ENCODE measurements at regions not wholly inside any gene's neighbourhood (a gene's known extent, or its start where the extent isn't known, plus 50 kb on each side); places are given as distances from the start of the nearest gene placed in this dataset.

DNA sequence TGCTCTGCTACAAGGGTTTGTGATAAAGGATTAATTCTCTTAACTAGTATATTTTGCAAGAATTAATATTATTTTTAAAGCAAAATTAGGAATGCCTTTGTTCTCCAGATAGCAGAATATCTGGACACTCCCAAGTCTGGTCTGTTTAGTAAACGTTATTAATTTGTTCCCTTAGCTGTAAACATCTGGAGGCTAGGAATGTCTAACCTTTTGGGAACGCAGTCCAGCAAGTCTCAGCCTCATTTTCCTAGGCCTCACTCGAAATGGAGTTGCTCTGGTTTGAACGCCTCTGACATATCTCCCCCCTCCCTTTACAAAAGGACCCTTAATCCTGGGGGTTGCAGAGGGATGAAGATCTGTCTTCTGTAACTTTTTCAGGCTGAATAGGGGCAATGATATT is 59.3 kb upstream of the WNT7A start:
- H3K27ac ChIP-seq = no peak overlapping the region
- TF ChIP-seq, protein P1, sequence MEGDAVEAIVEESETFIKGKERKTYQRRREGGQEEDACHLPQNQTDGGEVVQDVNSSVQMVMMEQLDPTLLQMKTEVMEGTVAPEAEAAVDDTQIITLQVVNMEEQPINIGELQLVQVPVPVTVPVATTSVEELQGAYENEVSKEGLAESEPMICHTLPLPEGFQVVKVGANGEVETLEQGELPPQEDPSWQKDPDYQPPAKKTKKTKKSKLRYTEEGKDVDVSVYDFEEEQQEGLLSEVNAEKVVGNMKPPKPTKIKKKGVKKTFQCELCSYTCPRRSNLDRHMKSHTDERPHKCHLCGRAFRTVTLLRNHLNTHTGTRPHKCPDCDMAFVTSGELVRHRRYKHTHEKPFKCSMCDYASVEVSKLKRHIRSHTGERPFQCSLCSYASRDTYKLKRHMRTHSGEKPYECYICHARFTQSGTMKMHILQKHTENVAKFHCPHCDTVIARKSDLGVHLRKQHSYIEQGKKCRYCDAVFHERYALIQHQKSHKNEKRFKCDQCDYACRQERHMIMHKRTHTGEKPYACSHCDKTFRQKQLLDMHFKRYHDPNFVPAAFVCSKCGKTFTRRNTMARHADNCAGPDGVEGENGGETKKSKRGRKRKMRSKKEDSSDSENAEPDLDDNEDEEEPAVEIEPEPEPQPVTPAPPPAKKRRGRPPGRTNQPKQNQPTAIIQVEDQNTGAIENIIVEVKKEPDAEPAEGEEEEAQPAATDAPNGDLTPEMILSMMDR (IDR thresholded peaks at IDR 0.05) = no peak

DNA sequence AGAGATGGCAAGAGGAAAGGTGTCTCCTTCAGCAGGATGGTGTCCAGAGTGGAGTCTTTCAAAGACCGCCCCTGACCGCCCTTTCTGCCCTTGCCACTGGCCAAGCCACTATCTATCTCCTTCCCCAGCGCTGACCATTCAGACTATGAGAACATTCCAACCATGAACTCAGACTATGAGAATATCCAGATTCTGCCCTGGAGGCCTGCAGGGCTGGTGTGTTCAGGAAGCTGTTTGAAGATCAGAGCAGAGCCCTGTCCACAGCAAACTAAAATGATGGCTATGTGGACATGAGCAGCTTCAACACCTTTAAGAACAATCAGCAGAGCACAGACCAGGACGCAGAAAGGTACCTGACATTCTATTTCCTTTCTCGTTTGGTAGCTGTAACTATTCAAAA is 57.3 kb upstream of the WNT7A start:
- no peaks in the 10 kb centered on the region for H3K36me3 ChIP-seq
- no peak overlapping the region for H3K27ac ChIP-seq
- DNase-seq (ENCODE audit: low spot score) (no peak), ATAC-seq (ENCODE audit: insufficient number of reproducible peaks, low FRiP score, low read depth) (no peak)
- no peaks in the 10 kb centered on the region for H3K27me3 ChIP-seq (replicated peaks; ENCODE audit: insufficient read depth)
- TF ChIP-seq, protein P1 (IDR thresholded peaks at IDR 0.05) = no peak
- H3K4me3 ChIP-seq = no peak overlapping the region
- no peaks in the 10 kb centered on the region for H3K9me3 ChIP-seq
- H3K4me1 ChIP-seq (ENCODE audit: control insufficient read depth in 1 of 2, low read depth in 2 of 2) = no peaks in the 10 kb centered on the region

More for the DNA sequence above, 59.3 kb upstream of the WNT7A start:
- H3K4me3 ChIP-seq = no peak overlapping the region
- no peaks in the 10 kb centered on the region for H3K27me3 ChIP-seq (replicated peaks; ENCODE audit: insufficient read depth)
- H3K4me1 ChIP-seq (ENCODE audit: control insufficient read depth in 1 of 2, low read depth in 2 of 2) = no peaks in the 10 kb centered on the region
- DNase-seq (ENCODE audit: low spot score) (no peak), ATAC-seq (ENCODE audit: insufficient number of reproducible peaks, low FRiP score, low read depth) (no peak)
- no peaks in the 10 kb centered on the region for H3K9me3 ChIP-seq
- H3K36me3 ChIP-seq = no peaks in the 10 kb centered on the region

DNA sequence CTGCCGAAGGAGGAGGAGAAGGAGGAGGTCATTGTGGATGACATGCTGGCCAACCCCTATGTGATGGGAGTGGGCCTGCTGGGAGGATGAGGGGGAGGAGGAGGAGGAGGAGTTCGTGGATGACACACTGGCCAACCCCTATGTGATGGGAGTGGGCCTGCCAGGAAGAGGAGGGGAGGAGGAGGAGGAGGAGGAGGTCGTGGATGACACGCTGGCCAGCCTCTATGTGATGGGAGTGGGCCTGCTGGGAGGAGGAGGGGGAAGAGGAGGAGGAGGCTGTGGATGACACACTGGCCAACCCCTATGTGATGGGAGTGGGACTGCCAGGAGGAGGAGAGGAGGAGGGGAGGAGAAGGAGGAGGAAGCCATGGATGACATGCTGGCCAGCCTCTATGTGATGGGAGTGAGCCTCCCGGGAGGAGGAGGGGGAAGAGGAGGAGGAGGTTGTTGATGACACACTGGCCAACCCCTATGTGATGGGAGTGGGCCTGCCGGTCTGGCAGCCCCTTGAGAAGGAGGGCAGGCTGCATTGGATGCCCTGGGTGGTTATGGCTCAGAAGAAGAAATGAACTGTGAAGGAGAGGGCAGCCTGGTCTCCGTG is 55.7 kb upstream of the WNT7A start:
- H3K27ac ChIP-seq = no peak overlapping the region
- TF ChIP-seq, protein P1 (IDR thresholded peaks at IDR 0.05) = no peak
- no peaks in the 10 kb centered on the region for H3K36me3 ChIP-seq
- no peaks in the 10 kb centered on the region for H3K4me1 ChIP-seq (ENCODE audit: control insufficient read depth in 1 of 2, low read depth in 2 of 2)
- H3K4me3 ChIP-seq = no peak overlapping the region
- no peak for ATAC-seq (ENCODE audit: insufficient number of reproducible peaks, low FRiP score, low read depth)
- no peaks in the 10 kb centered on the region for H3K9me3 ChIP-seq
- H3K27me3 ChIP-seq (replicated peaks; ENCODE audit: insufficient read depth) = no peaks in the 10 kb centered on the region
- DNase-seq (ENCODE audit: low spot score) = no peak

DNA sequence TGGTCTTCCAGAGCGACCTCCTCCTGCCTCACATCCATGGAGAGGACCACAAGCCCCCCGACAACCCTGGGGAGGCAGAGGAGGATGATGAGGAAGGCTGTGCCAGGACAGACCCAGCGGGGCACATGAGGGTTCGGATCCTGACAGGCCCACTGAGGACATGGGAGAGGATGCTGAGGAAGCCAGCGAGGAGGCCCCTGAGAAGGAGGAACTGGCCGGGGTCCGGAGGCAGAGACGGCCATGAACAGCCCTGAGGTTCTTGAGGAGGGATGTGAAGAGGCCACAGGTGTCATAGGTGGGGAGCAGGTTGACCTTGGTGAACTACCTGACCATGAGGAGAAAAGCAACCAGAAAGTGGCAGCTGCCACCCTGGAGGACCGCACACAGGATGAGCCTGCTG is 54.9 kb upstream of the WNT7A start:
- H3K4me3 ChIP-seq = no peak overlapping the region
- DNase-seq (ENCODE audit: low spot score) (no peak), ATAC-seq (ENCODE audit: insufficient number of reproducible peaks, low FRiP score, low read depth) (no peak)
- H3K36me3 ChIP-seq = no peaks in the 10 kb centered on the region
- H3K27ac ChIP-seq = no peak overlapping the region
- H3K9me3 ChIP-seq = no peaks in the 10 kb centered on the region
- TF ChIP-seq, protein P1 (IDR thresholded peaks at IDR 0.05) = no peak
- no peaks in the 10 kb centered on the region for H3K27me3 ChIP-seq (replicated peaks; ENCODE audit: insufficient read depth)
- no peaks in the 10 kb centered on the region for H3K4me1 ChIP-seq (ENCODE audit: control insufficient read depth in 1 of 2, low read depth in 2 of 2)

DNA sequence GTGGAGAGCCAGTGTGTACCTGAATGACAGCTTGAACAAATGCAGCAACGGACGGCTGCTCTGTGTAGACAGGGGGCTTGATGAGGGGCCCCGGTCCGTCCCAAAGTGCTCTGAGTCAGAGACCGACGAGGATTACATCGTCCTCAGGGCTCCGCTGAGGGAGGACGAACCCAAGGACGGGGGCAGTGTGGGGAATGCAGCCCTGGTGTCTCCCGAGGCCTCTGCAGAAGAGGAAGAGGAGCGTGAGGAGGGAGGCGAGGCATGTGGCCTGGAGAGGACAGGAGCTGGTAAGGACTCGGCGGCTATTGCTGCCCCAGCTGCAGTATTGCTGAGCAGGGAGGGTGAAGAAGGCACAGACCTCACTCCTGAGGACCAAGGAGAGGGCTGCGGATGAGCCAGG is 54.4 kb upstream of the WNT7A start:
- H3K9me3 ChIP-seq = no peaks in the 10 kb centered on the region
- TF ChIP-seq, protein P1 (IDR thresholded peaks at IDR 0.05) = no peak
- H3K27ac ChIP-seq = no peak overlapping the region
- H3K4me1 ChIP-seq (ENCODE audit: control insufficient read depth in 1 of 2, low read depth in 2 of 2) = no peaks in the 10 kb centered on the region
- DNase-seq (ENCODE audit: low spot score) = no peak
- ATAC-seq (ENCODE audit: insufficient number of reproducible peaks, low FRiP score, low read depth) = no peak
- H3K36me3 ChIP-seq = no peaks in the 10 kb centered on the region
- H3K27me3 ChIP-seq (replicated peaks; ENCODE audit: insufficient read depth) = no peaks in the 10 kb centered on the region
- H3K4me3 ChIP-seq = no peak overlapping the region
